Naive thymus-derived CD4-positive, alpha-beta T cell (primary cell): ENCODE measurements at regions not wholly inside any gene's neighbourhood (a gene's known extent, or its start where the extent isn't known, plus 50 kb on each side); places are given as distances from the start of the nearest gene placed in this dataset.
A peak's percentile ranks its signal among the peaks of the same experiment; 100 is the strongest.

ENCODE experiments used
- ATAC-seq: fragments of 150-1000 bp; cut with Tn5 transposase; 2 replicates; pipeline ENCODE4 v1.10.0; 2021; ENCODE audit warnings: mild to moderate bottlenecking, moderate library complexity
- CTCF ChIA-PET: fragments of 350-600 bp; sonication (Branson Sonifier 250); formaldehyde crosslinking; loops from one replicate; lab custom pipeline; 2021; ENCODE audit warnings: antibody characterized with exemption; lab: Charles Lee
- POLR2A ChIA-PET: fragments of 350-600 bp; sonication (Branson Sonifier 250); formaldehyde crosslinking; loops from one replicate; lab custom pipeline; 2021; ENCODE audit warnings: antibody characterized with exemption, inconsistent platforms; lab: Charles Lee
- DNase-seq, 9 donors: peaks; one replicate each; pipeline versions ENCODE4 v3.0.0 to v3.0.0-alpha.2; 2020 to 2022; ENCODE audit warnings: mixed read lengths in 1 of 9
- H3K27ac ChIP-seq: one replicate; pipeline ENCODE4 v1.7.0; 2013; ENCODE audit warnings: mild to moderate bottlenecking, low read depth, low read length, moderate library complexity
- H3K27me3 ChIP-seq, 2 donors: one replicate each; pipeline ENCODE4 v1.7.0; 2013; ENCODE audit warnings: low read length in 2 of 2, mild to moderate bottlenecking in 2 of 2, moderate library complexity in 2 of 2; ENCODE audit not compliant: control insufficient read depth in 2 of 2, insufficient read depth in 2 of 2
- H3K36me3 ChIP-seq, 3 experiments: 1 replicate in 2 of 3; 2 replicates in 1 of 3; pipeline ENCODE4 v1.7.0; 2013; ENCODE audit warnings: low read length in 3 of 3, mild to moderate bottlenecking in 3 of 3, moderate library complexity in 1 of 3; ENCODE audit not compliant: insufficient read depth in 3 of 3, control insufficient read depth in 2 of 3
- H3K4me1 ChIP-seq, 2 donors: one replicate each; pipeline ENCODE4 v1.7.0; 2013; ENCODE audit warnings: low read length in 2 of 2, mild to moderate bottlenecking in 2 of 2, moderate library complexity in 1 of 2; ENCODE audit not compliant: control insufficient read depth in 2 of 2, insufficient read depth in 2 of 2
- H3K4me3 ChIP-seq: 2 replicates; pipeline ENCODE4 v1.7.0; 2013; ENCODE audit warnings: mild to moderate bottlenecking, low read length
- H3K9me3 ChIP-seq, 3 experiments: 1 replicate in 2 of 3; 2 replicates in 1 of 3; pipeline ENCODE4 v1.7.0; 2013; ENCODE audit warnings: low read length in 3 of 3; ENCODE audit not compliant: control insufficient read depth in 2 of 3
- H3K27ac Mint-ChIP-seq, 9 donors: one replicate each; pipeline ENCODE4 v1.8.0; 2020 to 2022; ENCODE audit warnings: mixed read lengths in 9 of 9, mild to moderate bottlenecking in 8 of 9, moderate library complexity in 5 of 9, inconsistent platforms in 2 of 9
- H3K27me3 Mint-ChIP-seq, 5 donors: one replicate each; pipeline ENCODE4 v1.8.0; 2021 to 2022; ENCODE audit warnings: mixed read lengths in 5 of 5, mild to moderate bottlenecking in 1 of 5
- H3K36me3 Mint-ChIP-seq, 5 donors: one replicate each; pipeline ENCODE4 v1.8.0; 2020 to 2022; ENCODE audit warnings: mixed read lengths in 5 of 5, mild to moderate bottlenecking in 3 of 5, inconsistent platforms in 1 of 5
- H3K4me1 Mint-ChIP-seq, 7 donors: one replicate each; pipeline ENCODE4 v1.8.0; 2020 to 2022; ENCODE audit warnings: mixed read lengths in 7 of 7, mild to moderate bottlenecking in 3 of 7, inconsistent platforms in 1 of 7
- H3K4me3 Mint-ChIP-seq, 10 donors: one replicate each; pipeline ENCODE4 v1.8.0; 2020 to 2022; ENCODE audit warnings: mild to moderate bottlenecking in 10 of 10, mixed read lengths in 10 of 10, moderate library complexity in 6 of 10, inconsistent platforms in 2 of 10
- H3K9me3 Mint-ChIP-seq, 11 donors: one replicate each; pipeline ENCODE4 v1.8.0; 2020 to 2022; ENCODE audit warnings: mixed read lengths in 11 of 11, mild to moderate bottlenecking in 4 of 11, inconsistent platforms in 1 of 11, moderate library complexity in 1 of 11
- intact Hi-C, 2 donors: fragments of 100-400 bp; cut with micrococcal nuclease; formaldehyde crosslinking; loops; one replicate each; pipeline ENCODE4 v1.15.1; 2023

GRCh38 chr5:15092801-15093200 lies 221.2 kb upstream of the ANKH start:
- ChIA-PET CTCF (no interaction called here), POLR2A (no interaction called here)
- Mint-ChIP-seq H3K36me3 (peaks cover 0 to 3% (median 0%) of the 10 kb centered on the region in 5 donors), H3K27ac (no peak overlapping the region), H3K4me1 (no peaks in the 10 kb centered on the region), H3K9me3 (peaks cover 3 to 20% (median 8%) of the 10 kb centered on the region in 11 donors), H3K4me3 (no peak overlapping the region), H3K27me3 (peaks cover 0 to 16% (median 4%) of the 10 kb centered on the region in 5 donors)
- H3K27ac ChIP-seq = no peak overlapping the region
- H3K4me1 ChIP-seq = no peaks in the 10 kb centered on the region
- intact Hi-C loops = no loop called here
- no peaks in the 10 kb centered on the region for H3K36me3 ChIP-seq
- no peak overlapping the region for H3K4me3 ChIP-seq
- no peaks in the 10 kb centered on the region for H3K9me3 ChIP-seq
- DNase-seq = no peak
- no peaks in the 10 kb centered on the region for H3K27me3 ChIP-seq
- ATAC-seq = no peak

DNA sequence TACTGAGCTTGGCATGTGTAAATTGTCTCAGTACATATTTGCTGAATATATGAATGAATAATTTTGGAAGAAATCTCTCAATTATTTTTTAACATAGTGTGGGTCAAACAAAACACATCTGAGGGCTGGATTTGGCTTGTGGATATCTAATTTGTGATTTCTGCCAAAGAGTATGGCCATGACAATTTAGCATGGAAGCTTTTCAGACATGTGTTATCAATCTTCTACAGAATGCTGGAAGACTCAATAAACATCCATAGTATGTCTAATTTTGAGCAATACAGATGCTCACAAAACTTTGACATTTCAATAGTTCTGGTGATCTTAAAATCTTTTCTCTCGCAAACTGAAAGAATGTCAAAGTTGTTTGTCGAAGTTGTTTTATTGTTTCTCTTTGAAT lies 214.1 kb upstream of the ANKH start:
- Histone ChIP-seq H3K4me3 (no peak overlapping the region), H3K9me3 (no peaks in the 10 kb centered on the region), H3K36me3 (no peaks in the 10 kb centered on the region), H3K4me1 (no peaks in the 10 kb centered on the region), H3K27ac (no peak overlapping the region), H3K27me3 (no peaks in the 10 kb centered on the region)
- Mint-ChIP-seq H3K4me1 (no peaks in the 10 kb centered on the region), H3K27ac (no peak overlapping the region), H3K27me3 (peaks cover 0 to 6% (median 5%) of the 10 kb centered on the region in 5 donors), H3K4me3 (no peak overlapping the region), H3K36me3 (peaks cover 0 to 3% (median 0%) of the 10 kb centered on the region in 5 donors), H3K9me3 (peaks cover 0 to 23% (median 6%) of the 10 kb centered on the region in 11 donors)
- intact Hi-C loops = no loop called here
- ATAC-seq = no peak
- ChIA-PET CTCF (no interaction called here), POLR2A (no interaction called here)
- no peak for DNase-seq

GRCh38 chr5:15082096-15082495 lies 210.5 kb upstream of the ANKH start:
- ATAC-seq (no peak), DNase-seq (no peak)
- Histone ChIP-seq H3K36me3 (no peaks in the 10 kb centered on the region), H3K9me3 (no peaks in the 10 kb centered on the region), H3K4me3 (no peak overlapping the region), H3K27ac (no peak overlapping the region), H3K27me3 (no peaks in the 10 kb centered on the region), H3K4me1 (no peaks in the 10 kb centered on the region)
- H3K9me3 Mint-ChIP-seq = peaks cover 0 to 12% (median 3%) of the 10 kb centered on the region in 11 donors
- peaks cover 0 to 12% (median under 1%) of the 10 kb centered on the region in 5 donors for H3K27me3 Mint-ChIP-seq
- no peaks in the 10 kb centered on the region for H3K36me3 Mint-ChIP-seq
- CTCF ChIA-PET = interaction anchor here (0.5 kb wide), 1 partner anchor 360 kb away, joined by 4 read pairs; no protein-coding TSS in a partner anchor
- H3K4me3 Mint-ChIP-seq = no peak overlapping the region
- H3K4me1 Mint-ChIP-seq = no peaks in the 10 kb centered on the region
- intact Hi-C loops = no loop called here
- peak overlapping the region in 1 of 9 donors; percentile 46 for H3K27ac Mint-ChIP-seq
- POLR2A ChIA-PET = no interaction called here

DNA sequence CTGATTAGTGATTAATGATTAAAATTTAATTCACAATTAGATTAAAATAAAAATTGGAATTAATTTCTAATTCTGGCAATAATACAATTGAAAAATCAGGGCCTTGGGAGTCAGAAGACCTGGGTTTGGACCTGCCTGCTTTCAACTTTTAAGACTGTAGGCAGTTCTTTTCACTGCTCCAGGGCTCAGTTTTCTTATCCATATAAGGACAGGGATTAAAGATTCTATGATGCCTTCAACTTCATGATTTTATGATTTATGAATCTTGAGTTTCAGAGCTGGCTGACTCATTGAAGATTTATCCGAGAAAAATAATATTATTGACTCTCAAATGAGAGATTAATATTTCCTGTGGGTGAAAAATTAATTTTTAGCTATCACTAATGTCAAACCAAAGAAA lies 208.6 kb upstream of the ANKH start:
- Mint-ChIP-seq H3K36me3 (no peaks in the 10 kb centered on the region), H3K4me1 (no peaks in the 10 kb centered on the region), H3K9me3 (peaks cover 0 to 12% (median 3%) of the 10 kb centered on the region in 11 donors), H3K4me3 (no peak overlapping the region), H3K27me3 (peaks cover 0 to 12% (median 5%) of the 10 kb centered on the region in 5 donors), H3K27ac (no peak overlapping the region)
- H3K27ac ChIP-seq = no peak overlapping the region
- H3K4me3 ChIP-seq = no peak overlapping the region
- no peak for DNase-seq
- H3K27me3 ChIP-seq = no peaks in the 10 kb centered on the region
- no peaks in the 10 kb centered on the region for H3K36me3 ChIP-seq
- H3K4me1 ChIP-seq = no peaks in the 10 kb centered on the region
- intact Hi-C loops = no loop called here
- no peaks in the 10 kb centered on the region for H3K9me3 ChIP-seq
- ATAC-seq = no peak
- CTCF ChIA-PET = no interaction called here
- POLR2A ChIA-PET = no interaction called here

GRCh38 chr5:15079566-15079965 lies 208.0 kb upstream of the ANKH start:
- no peaks in the 10 kb centered on the region for H3K4me1 ChIP-seq
- no peak overlapping the region for H3K27ac ChIP-seq
- Mint-ChIP-seq H3K4me3 (no peak overlapping the region), H3K36me3 (no peaks in the 10 kb centered on the region), H3K9me3 (peaks cover 0 to 12% (median 3%) of the 10 kb centered on the region in 11 donors), H3K27me3 (peaks cover 0 to 12% (median 5%) of the 10 kb centered on the region in 5 donors), H3K27ac (no peak overlapping the region), H3K4me1 (no peaks in the 10 kb centered on the region)
- no peaks in the 10 kb centered on the region for H3K36me3 ChIP-seq
- intact Hi-C loops = no loop called here
- H3K9me3 ChIP-seq = no peaks in the 10 kb centered on the region
- DNase-seq (no peak), ATAC-seq (no peak)
- H3K27me3 ChIP-seq = no peaks in the 10 kb centered on the region
- no peak overlapping the region for H3K4me3 ChIP-seq
- POLR2A ChIA-PET = no interaction called here
- CTCF ChIA-PET = no interaction called here

DNA sequence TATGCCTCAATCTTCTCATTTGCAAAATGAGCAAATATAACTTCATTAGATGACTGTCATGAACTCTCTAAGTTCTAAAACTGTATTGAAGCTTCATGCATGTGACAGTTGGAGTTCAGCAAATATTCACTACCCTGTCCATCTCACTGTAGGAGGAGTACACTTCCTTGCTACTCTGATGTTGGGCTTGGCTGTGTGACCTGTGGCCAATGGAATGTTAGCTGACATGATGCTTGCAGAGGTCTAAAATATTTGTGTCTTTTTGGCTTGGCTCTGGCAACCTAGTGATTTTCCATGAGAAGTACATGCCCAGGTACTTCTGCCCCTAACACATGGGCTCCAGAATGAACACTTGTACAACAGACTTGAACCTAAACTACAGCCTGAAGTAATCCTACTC lies 203.1 kb upstream of the ANKH start:
- H3K4me3 ChIP-seq = no peak overlapping the region
- peaks cover 0 to 8% (median 0%) of the 10 kb centered on the region in 5 donors for H3K27me3 Mint-ChIP-seq
- H3K4me1 Mint-ChIP-seq = no peaks in the 10 kb centered on the region
- H3K4me1 ChIP-seq = no peaks in the 10 kb centered on the region
- H3K27ac ChIP-seq = no peak overlapping the region
- no peak overlapping the region for H3K4me3 Mint-ChIP-seq
- no peaks in the 10 kb centered on the region for H3K9me3 ChIP-seq
- H3K36me3 Mint-ChIP-seq = no peaks in the 10 kb centered on the region
- ChIA-PET CTCF (no interaction called here), POLR2A (no interaction called here)
- ATAC-seq (no peak), DNase-seq (no peak)
- no peaks in the 10 kb centered on the region for H3K36me3 ChIP-seq
- H3K27ac Mint-ChIP-seq = no peak overlapping the region
- no peaks in the 10 kb centered on the region for H3K27me3 ChIP-seq
- intact Hi-C loops = no loop called here
- peaks cover 0 to 6% (median 0%) of the 10 kb centered on the region in 11 donors for H3K9me3 Mint-ChIP-seq

- Histone ChIP-seq H3K9me3 (no peaks in the 10 kb centered on the region), H3K27me3 (no peaks in the 10 kb centered on the region), H3K4me3 (no peak overlapping the region), H3K4me1 (no peaks in the 10 kb centered on the region), H3K27ac (no peak overlapping the region), H3K36me3 (no peaks in the 10 kb centered on the region)
- ChIA-PET POLR2A (no interaction called here), CTCF (no interaction called here)
- H3K27ac Mint-ChIP-seq = no peak overlapping the region
- H3K4me1 Mint-ChIP-seq = no peaks in the 10 kb centered on the region
- no peak overlapping the region for H3K4me3 Mint-ChIP-seq
- H3K27me3 Mint-ChIP-seq = peaks cover 0 to 6% (median 0%) of the 10 kb centered on the region in 5 donors
- intact Hi-C loops = no loop called here
- DNase-seq (no peak), ATAC-seq (no peak)
- no peaks in the 10 kb centered on the region for H3K36me3 Mint-ChIP-seq
- peaks cover 0 to 6% (median 0%) of the 10 kb centered on the region in 11 donors for H3K9me3 Mint-ChIP-seq
These were observed 201.9 kb upstream of the ANKH start for GRCh38 chr5:15073453-15073852.
